H9 (cell line): ENCODE measurements at regions not wholly inside any gene's neighbourhood (a gene's known extent, or its start where the extent isn't known, plus 50 kb on each side); places are given as distances from the start of the nearest gene placed in this dataset.

Experiments used
- DNase-seq: peaks from one replicate; pipeline ENCODE4 v3.0.0-alpha.2; 2017
- H2AFZ ChIP-seq: one replicate; pipeline ENCODE4 v1.6.1; 2013; ENCODE audit warnings: mild to moderate bottlenecking, low read length, control low read depth, moderate library complexity
- H2AK5ac ChIP-seq: 2 replicates; pipeline ENCODE4 v1.6.1; 2013; ENCODE audit warnings: low read length, control low read depth, mixed read lengths; ENCODE audit not compliant: insufficient read length
- H2BK120ac ChIP-seq: one replicate; pipeline ENCODE4 v1.6.1; 2013; ENCODE audit warnings: low read depth, mild to moderate bottlenecking, low read length, control low read depth, inconsistent platforms; ENCODE audit not compliant: poor library complexity, severe bottlenecking
- H2BK12ac ChIP-seq: 2 replicates; pipeline ENCODE4 v1.6.1; 2013; ENCODE audit warnings: low read length, control low read depth, mixed read lengths, low read depth; ENCODE audit not compliant: insufficient read length
- H2BK15ac ChIP-seq: 2 replicates; pipeline ENCODE4 v1.6.1; 2013; ENCODE audit warnings: low read depth, low read length, control low read depth
- H2BK20ac ChIP-seq: one replicate; pipeline ENCODE4 v1.6.1; 2013; ENCODE audit warnings: low read depth, mild to moderate bottlenecking, low read length, control low read depth, inconsistent platforms; ENCODE audit not compliant: poor library complexity, severe bottlenecking
- H2BK5ac ChIP-seq: 2 replicates; pipeline ENCODE4 v1.6.1; 2013; ENCODE audit warnings: low read length, control low read depth, mixed read lengths; ENCODE audit not compliant: insufficient read length
- H3K14ac ChIP-seq: 2 replicates; pipeline ENCODE4 v1.6.1; 2013; ENCODE audit warnings: low read length, control low read depth; ENCODE audit not compliant: insufficient read depth
- H3K18ac ChIP-seq: 2 replicates; pipeline ENCODE4 v1.6.1; 2013; ENCODE audit warnings: low read depth, mild to moderate bottlenecking, mixed read lengths, low read length, control low read depth; ENCODE audit not compliant: insufficient read length
- H3K23ac ChIP-seq: 2 replicates; pipeline ENCODE4 v1.6.1; 2013; ENCODE audit warnings: low read length, control low read depth, mixed read lengths, low read depth; ENCODE audit not compliant: insufficient read length
- H3K23me2 ChIP-seq: 2 replicates; pipeline ENCODE4 v1.6.1; 2013; ENCODE audit warnings: low read depth, mild to moderate bottlenecking, mixed read lengths, low read length, control low read depth; ENCODE audit not compliant: insufficient read length, poor library complexity, severe bottlenecking
- H3K27ac ChIP-seq: 2 replicates; pipeline ENCODE4 v1.5.1; 2013; ENCODE audit warnings: low read length, control low read depth, mixed read lengths, low read depth; ENCODE audit not compliant: insufficient read length
- H3K27me3 ChIP-seq: 2 replicates; pipeline ENCODE4 v1.6.1; 2013; ENCODE audit warnings: low read length, control low read depth, inconsistent platforms; ENCODE audit not compliant: insufficient read depth
- H3K4ac ChIP-seq: 2 replicates; pipeline ENCODE4 v1.6.1; 2013; ENCODE audit warnings: low read depth, mild to moderate bottlenecking, control low read depth, inconsistent platforms, low read length, moderate library complexity
- H3K4me1 ChIP-seq: 2 replicates; pipeline ENCODE4 v1.6.1; 2013; ENCODE audit warnings: low read length, control low read depth, inconsistent platforms; ENCODE audit not compliant: insufficient read depth
- H3K4me2 ChIP-seq: 2 replicates; pipeline ENCODE4 v1.6.1; 2013; ENCODE audit warnings: low read length, control low read depth, mixed read lengths; ENCODE audit not compliant: insufficient read length, insufficient read depth
- H3K56ac ChIP-seq: 2 replicates; pipeline ENCODE4 v1.6.1; 2013; ENCODE audit warnings: low read depth, mild to moderate bottlenecking, mixed read lengths, low read length, control low read depth; ENCODE audit not compliant: insufficient read length
- H3K79me1 ChIP-seq: 2 replicates; pipeline ENCODE4 v1.6.1; 2013; ENCODE audit warnings: low read depth, mild to moderate bottlenecking, moderate library complexity, low read length, control low read depth, inconsistent platforms; ENCODE audit not compliant: insufficient read depth, poor library complexity, severe bottlenecking
- H3K79me2 ChIP-seq: 2 replicates; pipeline ENCODE4 v1.6.1; 2013; ENCODE audit warnings: low read length, control low read depth, inconsistent platforms; ENCODE audit not compliant: insufficient read depth
- H3K9ac ChIP-seq: 2 replicates; pipeline ENCODE4 v1.6.1; 2013; ENCODE audit warnings: low read length, control low read depth, mixed read lengths; ENCODE audit not compliant: insufficient read length; ENCODE audit errors: extremely low read depth
- H3K9me3 ChIP-seq: one replicate; pipeline ENCODE4 v1.6.1; 2013; ENCODE audit warnings: low read depth, low read length, inconsistent platforms; ENCODE audit not compliant: control insufficient read depth
- H3T11ph ChIP-seq: one replicate; pipeline ENCODE4 v1.6.1; 2013; ENCODE audit warnings: mild to moderate bottlenecking, low read length, control low read depth, inconsistent platforms
- H4K20me1 ChIP-seq: one replicate; pipeline ENCODE4 v1.6.1; 2013; ENCODE audit not compliant: control insufficient read depth, insufficient read length, insufficient read depth
- H4K5ac ChIP-seq: 2 replicates; pipeline ENCODE4 v1.6.1; 2013; ENCODE audit warnings: low read depth, mild to moderate bottlenecking, mixed read lengths, low read length, control low read depth; ENCODE audit not compliant: insufficient read length
- H4K8ac ChIP-seq: replicated peaks from 2 replicates; pipeline ENCODE4 v1.6.1; 2013; ENCODE audit warnings: low read length, control low read depth, mixed read lengths, low read depth; ENCODE audit not compliant: insufficient read length
- H4K91ac ChIP-seq: 2 replicates; pipeline ENCODE4 v1.6.1; 2013; ENCODE audit warnings: low read depth, mild to moderate bottlenecking, moderate library complexity, mixed read lengths, low read length, control low read depth; ENCODE audit not compliant: insufficient read length
- H3K27ac Mint-ChIP-seq, 3 experiments: 2 replicates in 2 of 3; 3 replicates in 1 of 3; pipeline ENCODE4 v1.8.0; 2020 to 2021; ENCODE audit warnings: mixed read lengths in 3 of 3, mild to moderate bottlenecking in 1 of 3, moderate library complexity in 1 of 3
- H3K27me3 Mint-ChIP-seq: 2 replicates; pipeline ENCODE4 v1.8.0; 2021; ENCODE audit warnings: low read depth, mild to moderate bottlenecking, moderate library complexity, mixed read lengths
- H3K36me3 Mint-ChIP-seq, 3 experiments: 2 replicates in 2 of 3; 3 replicates in 1 of 3; pipeline ENCODE4 v1.8.0; 2020 to 2021; ENCODE audit warnings: low read depth in 3 of 3, mixed read lengths in 3 of 3; ENCODE audit not compliant: insufficient read depth in 1 of 3
- H3K4me1 Mint-ChIP-seq, 2 experiments: 2 replicates each; pipeline ENCODE4 v1.8.0; 2020; ENCODE audit warnings: mixed read lengths in 2 of 2
- H3K4me3 Mint-ChIP-seq, 2 experiments: 2 replicates in 1 of 2; 3 replicates in 1 of 2; pipeline ENCODE4 v1.8.0; 2020 to 2021; ENCODE audit warnings: mild to moderate bottlenecking in 2 of 2, mixed read lengths in 2 of 2, moderate library complexity in 1 of 2
- H3K9me3 Mint-ChIP-seq, 2 experiments: 2 replicates in 1 of 2; 3 replicates in 1 of 2; pipeline ENCODE4 v1.8.0; 2020; ENCODE audit warnings: mild to moderate bottlenecking in 2 of 2, mixed read lengths in 2 of 2, moderate library complexity in 1 of 2
- WGBS: extraction: QIAGEN DNeasy Blood & Tissue Kit; methylation state at CpG from one replicate; pipeline ENCODE4 v1.1.7; 2013; ENCODE audit warnings: missing lambda C conversion rate, low lambda C conversion rate, mixed read lengths; ENCODE audit not compliant: insufficient read length; ENCODE audit errors: extremely low coverage; 5-methylcytosine and 5-hydroxymethylcytosine counted together
- TF ChIP-seq, protein P1 (sequence below): fragments of 200-600 bp; sonication (generic); conservative IDR thresholded peaks from 3 replicates; pipeline ENCODE4 v1.8.0; 2021; ENCODE audit warnings: antibody characterized with exemption, mild to moderate bottlenecking

DNA sequence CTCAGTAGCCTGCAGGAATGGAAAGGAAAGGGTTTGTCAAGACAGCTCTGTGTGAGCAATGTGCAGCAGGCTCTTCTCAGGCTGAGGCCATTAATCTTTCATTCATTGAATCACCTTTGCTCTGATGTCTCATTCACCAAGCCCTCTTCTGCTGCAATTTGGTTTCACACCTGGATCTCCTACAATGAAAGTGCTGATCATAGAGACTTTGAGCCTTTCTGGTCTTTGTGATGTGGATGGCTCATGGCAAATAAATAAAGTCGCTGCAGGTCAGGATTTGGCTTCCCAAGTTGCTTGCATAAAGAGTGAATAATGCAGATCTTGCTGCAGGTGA lies 95.8 kb upstream of the SPRED2 start:
- Histone ChIP-seq H2AFZ (no peak overlapping the region), H2BK5ac (no peak overlapping the region), H3K23ac (no peak overlapping the region), H3K23me2 (no peaks in the 10 kb centered on the region), H3K9ac (no peak overlapping the region), H3K27me3 (no peaks in the 10 kb centered on the region; the same call in 1 of the 2 replicates), H2BK120ac (no peak overlapping the region), H3K79me2 (no peaks in the 10 kb centered on the region), H3K9me3 (no peaks in the 10 kb centered on the region), H2AK5ac (no peak overlapping the region), H3K4me1 (no peaks in the 10 kb centered on the region), H4K91ac (no peak overlapping the region), H2BK20ac (no peak overlapping the region), H3K14ac (no peak overlapping the region), H3K4me2 (no peak overlapping the region), H3K56ac (no peak overlapping the region), H3K18ac (no peak overlapping the region), H3T11ph (no peak overlapping the region), H3K4ac (no peak overlapping the region), H3K27ac (no peak overlapping the region), H3K79me1 (no peaks in the 10 kb centered on the region), H4K20me1 (no peaks in the 10 kb centered on the region), H2BK12ac (no peak overlapping the region), H4K8ac (no peak overlapping the region), H2BK15ac (no peak overlapping the region), H4K5ac (no peak overlapping the region)
- H3K4me1 Mint-ChIP-seq, result peaks cover 0 to 9% of the 10 kb centered on the region in 2 experiments; a peak in 2 of 4 replicates
- H3K27ac Mint-ChIP-seq, result no peak overlapping the region
- no peak overlapping the region for H3K4me3 Mint-ChIP-seq
- TF ChIP-seq, protein P1, sequence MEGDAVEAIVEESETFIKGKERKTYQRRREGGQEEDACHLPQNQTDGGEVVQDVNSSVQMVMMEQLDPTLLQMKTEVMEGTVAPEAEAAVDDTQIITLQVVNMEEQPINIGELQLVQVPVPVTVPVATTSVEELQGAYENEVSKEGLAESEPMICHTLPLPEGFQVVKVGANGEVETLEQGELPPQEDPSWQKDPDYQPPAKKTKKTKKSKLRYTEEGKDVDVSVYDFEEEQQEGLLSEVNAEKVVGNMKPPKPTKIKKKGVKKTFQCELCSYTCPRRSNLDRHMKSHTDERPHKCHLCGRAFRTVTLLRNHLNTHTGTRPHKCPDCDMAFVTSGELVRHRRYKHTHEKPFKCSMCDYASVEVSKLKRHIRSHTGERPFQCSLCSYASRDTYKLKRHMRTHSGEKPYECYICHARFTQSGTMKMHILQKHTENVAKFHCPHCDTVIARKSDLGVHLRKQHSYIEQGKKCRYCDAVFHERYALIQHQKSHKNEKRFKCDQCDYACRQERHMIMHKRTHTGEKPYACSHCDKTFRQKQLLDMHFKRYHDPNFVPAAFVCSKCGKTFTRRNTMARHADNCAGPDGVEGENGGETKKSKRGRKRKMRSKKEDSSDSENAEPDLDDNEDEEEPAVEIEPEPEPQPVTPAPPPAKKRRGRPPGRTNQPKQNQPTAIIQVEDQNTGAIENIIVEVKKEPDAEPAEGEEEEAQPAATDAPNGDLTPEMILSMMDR, result no peak
- H3K27me3 Mint-ChIP-seq, result peaks cover 50% of the 10 kb centered on the region
- DNase-seq, result no peak
- no peaks in the 10 kb centered on the region for H3K9me3 Mint-ChIP-seq
- no peaks in the 10 kb centered on the region for H3K36me3 Mint-ChIP-seq
- no CpG with 5 or more reads among the region's 1 CpG for WGBS
